ENCODE measurements at regions not wholly inside any gene's neighbourhood (a gene's known extent, or its start where the extent isn't known, plus 50 kb on each side); places are given as distances from the start of the nearest gene placed in this dataset.

DNA sequence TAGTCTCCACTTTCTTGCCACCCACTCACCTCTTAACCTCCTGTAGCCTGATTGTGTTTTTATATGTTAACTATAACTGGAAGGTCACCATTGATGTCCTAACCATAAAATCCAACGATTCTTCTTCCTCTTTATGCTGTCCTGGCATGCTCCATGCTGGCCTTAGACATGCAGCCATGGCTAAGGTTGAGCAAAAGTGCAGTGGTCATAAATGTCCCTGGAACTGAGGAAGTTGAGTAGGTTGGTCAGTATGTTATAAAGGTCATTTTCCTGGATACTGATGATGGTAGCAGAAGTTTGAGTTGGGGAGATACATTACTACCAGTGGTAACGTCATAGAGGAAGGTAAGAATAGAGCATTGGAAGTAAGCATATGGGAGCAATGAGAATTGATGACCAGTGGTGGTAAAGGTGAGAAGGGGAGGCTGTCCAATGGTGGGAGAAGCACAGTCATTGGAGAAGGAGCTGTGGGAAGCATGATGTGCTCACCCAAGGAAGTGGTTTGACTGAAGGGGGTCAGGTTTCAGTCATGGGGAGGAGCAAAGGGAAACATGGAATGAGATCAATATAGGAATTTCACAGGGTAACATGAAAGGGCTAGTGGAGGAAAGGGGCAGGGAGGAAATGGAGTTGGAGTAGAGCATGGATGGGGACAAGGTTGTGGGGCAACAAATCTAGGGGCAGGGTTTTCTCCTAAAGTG is 240.8 kb downstream of the DACT1 start:
- WGBS, 2 donors, result 53 to 54% methylated on average over 2 of the region's 2 CpGs
- TF ChIP-seq, protein P1, sequence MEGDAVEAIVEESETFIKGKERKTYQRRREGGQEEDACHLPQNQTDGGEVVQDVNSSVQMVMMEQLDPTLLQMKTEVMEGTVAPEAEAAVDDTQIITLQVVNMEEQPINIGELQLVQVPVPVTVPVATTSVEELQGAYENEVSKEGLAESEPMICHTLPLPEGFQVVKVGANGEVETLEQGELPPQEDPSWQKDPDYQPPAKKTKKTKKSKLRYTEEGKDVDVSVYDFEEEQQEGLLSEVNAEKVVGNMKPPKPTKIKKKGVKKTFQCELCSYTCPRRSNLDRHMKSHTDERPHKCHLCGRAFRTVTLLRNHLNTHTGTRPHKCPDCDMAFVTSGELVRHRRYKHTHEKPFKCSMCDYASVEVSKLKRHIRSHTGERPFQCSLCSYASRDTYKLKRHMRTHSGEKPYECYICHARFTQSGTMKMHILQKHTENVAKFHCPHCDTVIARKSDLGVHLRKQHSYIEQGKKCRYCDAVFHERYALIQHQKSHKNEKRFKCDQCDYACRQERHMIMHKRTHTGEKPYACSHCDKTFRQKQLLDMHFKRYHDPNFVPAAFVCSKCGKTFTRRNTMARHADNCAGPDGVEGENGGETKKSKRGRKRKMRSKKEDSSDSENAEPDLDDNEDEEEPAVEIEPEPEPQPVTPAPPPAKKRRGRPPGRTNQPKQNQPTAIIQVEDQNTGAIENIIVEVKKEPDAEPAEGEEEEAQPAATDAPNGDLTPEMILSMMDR (IDR thresholded peaks at IDR 0.05), result no peak
- no peak for TF ChIP-seq POLR2A (IDR thresholded peaks at IDR 0.05)
- Histone ChIP-seq H3K27me3 (no peaks in the 10 kb centered on the region), H3K9me3 (no peaks in the 10 kb centered on the region), H3K36me3 (no peaks in the 10 kb centered on the region), H3K4me3 (no peak overlapping the region), H3K4me1 (no peaks in the 10 kb centered on the region), H3K27ac (no peak overlapping the region)
- DNase-seq, result no peak
- intact Hi-C loops (cut with DNase I), result no loop called here

DNA sequence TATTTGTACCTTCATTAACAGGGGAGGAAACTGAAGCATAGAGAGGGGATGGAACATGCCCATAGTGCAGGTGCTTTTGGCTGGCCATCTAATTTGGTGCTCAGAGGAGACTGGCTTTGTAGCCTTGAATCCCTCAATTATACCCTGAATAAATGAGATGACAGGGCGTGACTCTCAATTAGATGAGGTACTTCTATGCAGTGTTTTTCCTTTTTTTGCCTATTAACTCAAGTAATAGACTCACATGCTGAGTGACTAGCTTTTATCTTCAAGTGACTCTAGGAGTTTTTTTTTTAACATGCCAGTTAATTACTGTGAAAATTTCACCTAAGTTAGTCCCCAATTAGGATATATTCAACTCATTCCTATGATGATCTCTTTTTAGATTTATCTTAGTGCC is 243.7 kb downstream of the DACT1 start:
- Histone ChIP-seq H3K27ac (no peak overlapping the region), H3K27me3 (no peaks in the 10 kb centered on the region), H3K4me3 (no peak overlapping the region), H3K36me3 (no peaks in the 10 kb centered on the region), H3K4me1 (no peaks in the 10 kb centered on the region), H3K9me3 (no peaks in the 10 kb centered on the region)
- 71 to 73% methylated on average over 1 of the region's 1 CpG for WGBS, 2 donors
- no peak for DNase-seq
- TF ChIP-seq, protein P1 (IDR thresholded peaks at IDR 0.05), result no peak
- intact Hi-C loops (cut with DNase I), result no loop called here

DNA sequence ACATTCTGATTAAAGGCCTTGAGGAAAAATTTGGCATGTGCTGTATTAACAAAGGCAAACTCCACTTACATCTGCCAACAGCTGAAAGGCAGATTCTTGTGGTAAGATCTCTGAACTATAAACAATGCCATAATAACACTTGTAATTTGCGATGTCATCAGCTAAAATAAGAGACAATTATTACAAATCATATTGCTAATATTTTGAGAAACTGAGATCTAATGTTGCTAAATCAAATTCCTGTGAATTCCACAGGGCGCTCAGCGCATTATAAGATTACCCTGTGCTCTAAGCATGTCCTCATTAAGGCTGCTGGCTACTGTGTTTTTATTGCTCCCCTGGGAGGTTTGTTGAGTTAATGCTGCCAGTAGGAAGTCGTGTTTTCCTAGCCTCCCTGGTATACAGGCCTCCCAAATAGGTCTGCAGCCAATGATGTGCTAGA is 244.8 kb downstream of the DACT1 start:
- no peak overlapping the region for H3K27ac ChIP-seq
- H3K4me3 ChIP-seq, result no peak overlapping the region
- intact Hi-C loops (cut with DNase I), result no loop called here
- H3K9me3 ChIP-seq, result no peaks in the 10 kb centered on the region
- no peaks in the 10 kb centered on the region for H3K27me3 ChIP-seq
- H3K4me1 ChIP-seq, result no peaks in the 10 kb centered on the region
- no peak for DNase-seq
- no peaks in the 10 kb centered on the region for H3K36me3 ChIP-seq
- TF ChIP-seq, protein P1 (IDR thresholded peaks at IDR 0.05), result no peak
- no peak for TF ChIP-seq POLR2A (IDR thresholded peaks at IDR 0.05)
- WGBS, 2 donors, result 30 to 62% methylated on average over 4 of the region's 4 CpGs

DNA sequence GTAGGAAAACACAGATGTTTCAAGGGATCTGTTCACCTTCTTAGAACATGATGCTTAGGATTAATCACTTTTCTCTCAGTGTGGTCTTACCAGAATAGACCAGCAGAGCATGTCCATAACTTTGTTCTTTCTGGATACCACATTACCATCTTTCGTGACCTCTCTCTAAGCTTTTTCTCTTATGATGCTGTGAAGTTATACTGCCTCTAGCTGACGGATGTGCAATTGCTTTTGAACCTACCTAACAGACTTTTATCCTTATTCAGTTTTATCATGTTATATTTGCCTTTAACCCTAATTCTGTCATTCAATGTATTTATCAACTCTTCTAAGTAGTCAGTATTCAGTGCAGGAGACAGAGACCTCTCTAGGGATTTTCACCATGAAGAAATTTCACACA is 246.7 kb downstream of the DACT1 start:
- no peaks in the 10 kb centered on the region for H3K4me1 ChIP-seq
- H3K27me3 ChIP-seq, result no peaks in the 10 kb centered on the region
- 66 to 81% methylated on average over 2 of the region's 2 CpGs for WGBS, 2 donors
- H3K27ac ChIP-seq, result no peak overlapping the region
- TF ChIP-seq POLR2A (IDR thresholded peaks at IDR 0.05), result no peak
- TF ChIP-seq, protein P1 (IDR thresholded peaks at IDR 0.05), result no peak
- DNase-seq, result no peak
- no peak overlapping the region for H3K4me3 ChIP-seq
- no peaks in the 10 kb centered on the region for H3K36me3 ChIP-seq
- intact Hi-C loops (cut with DNase I), result no loop called here
- H3K9me3 ChIP-seq, result no peaks in the 10 kb centered on the region

DNA sequence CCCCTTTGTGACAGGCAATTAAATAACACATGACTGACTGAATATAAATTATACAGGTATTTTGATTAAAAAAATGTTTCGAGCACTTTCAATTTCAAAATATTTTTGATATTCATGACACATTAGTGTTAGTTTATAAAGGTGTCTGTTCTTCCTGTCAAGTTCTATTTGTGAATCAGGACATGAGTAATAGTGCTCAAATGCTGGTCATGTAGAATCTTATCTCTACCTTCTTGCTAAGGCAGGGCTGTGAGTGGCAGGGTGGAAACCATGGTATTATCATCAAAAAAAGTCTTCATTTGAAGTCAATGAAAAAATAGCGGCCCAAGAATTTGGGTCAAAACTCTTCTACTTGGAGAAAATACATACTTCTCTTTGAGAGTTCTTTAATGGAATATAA is 250.2 kb downstream of the DACT1 start:
- no peak overlapping the region for H3K27ac ChIP-seq
- TF ChIP-seq, protein P1 (IDR thresholded peaks at IDR 0.05), result no peak
- TF ChIP-seq POLR2A (IDR thresholded peaks at IDR 0.05), result no peak
- H3K4me1 ChIP-seq, result no peaks in the 10 kb centered on the region
- no peaks in the 10 kb centered on the region for H3K27me3 ChIP-seq
- H3K36me3 ChIP-seq, result no peaks in the 10 kb centered on the region
- DNase-seq, result no peak
- WGBS, 2 donors, result 69 to 81% methylated on average over 2 of the region's 2 CpGs
- no peaks in the 10 kb centered on the region for H3K9me3 ChIP-seq
- intact Hi-C loops (cut with DNase I), result no loop called here
- no peak overlapping the region for H3K4me3 ChIP-seq
